ENCODE measurements at regions not wholly inside any gene's neighbourhood (a gene's known extent, or its start where the extent isn't known, plus 50 kb on each side); places are given as distances from the start of the nearest gene placed in this dataset.

DNA sequence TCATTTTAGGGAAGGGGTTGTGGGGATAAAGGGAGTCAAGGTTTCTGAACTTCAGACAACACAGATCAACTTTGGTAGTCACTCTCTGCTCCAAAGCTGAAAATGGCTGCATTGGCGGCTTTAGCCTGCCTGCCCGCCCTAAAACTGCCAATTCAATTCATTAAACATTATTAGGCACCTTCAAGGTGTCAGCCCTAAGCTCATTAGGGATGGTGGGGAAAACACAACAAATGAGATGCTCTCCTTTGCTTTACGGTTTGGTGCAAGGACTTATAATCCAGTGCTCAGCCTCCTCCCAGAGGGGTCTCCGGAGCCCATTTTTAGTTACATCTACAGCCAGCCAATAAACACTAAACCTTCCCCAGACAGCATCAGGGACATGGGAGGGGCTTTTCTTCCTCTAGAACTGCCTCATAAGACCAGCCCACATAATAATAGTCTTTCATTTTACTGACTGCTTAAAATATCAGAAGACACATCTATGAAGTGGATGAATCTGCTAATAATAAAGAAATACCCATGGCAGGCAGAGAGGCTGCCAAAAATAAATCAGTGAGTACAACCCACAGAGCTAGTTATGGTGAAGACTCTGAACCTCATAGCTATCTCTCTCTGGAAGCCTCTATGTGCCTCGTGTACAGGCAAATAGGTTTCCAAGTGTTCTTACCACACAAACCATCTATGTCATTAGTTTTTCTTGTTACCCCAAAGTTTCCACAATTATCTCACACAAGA lies 102.8 kb upstream of the NCAM1 start:
- no peak for DNase-seq (ENCODE audit: low read depth)

DNA sequence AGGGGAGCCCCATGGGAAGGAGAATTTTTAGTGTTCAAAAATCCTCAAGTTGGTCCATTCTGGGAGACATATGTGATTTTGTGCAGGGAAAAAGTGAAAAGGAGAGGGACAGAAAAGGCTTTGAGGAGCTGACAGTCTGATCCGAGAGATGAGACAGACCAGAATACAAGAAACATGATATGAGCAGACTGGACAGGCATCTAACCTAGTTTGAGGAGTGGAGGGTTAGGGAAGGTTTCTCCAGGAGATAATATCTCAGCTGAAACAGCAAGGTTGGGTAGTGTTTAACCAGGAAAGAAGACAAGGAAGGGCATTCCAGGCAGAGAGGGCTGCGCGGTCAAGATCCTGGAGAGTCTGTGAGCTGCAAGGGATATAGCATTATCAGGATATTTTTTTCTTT lies 101.4 kb upstream of the NCAM1 start:
- DNase-seq (ENCODE audit: low read depth) = no peak

- no peak for DNase-seq (ENCODE audit: low read depth)
Observed at GRCh38 chr11:112861356-112861755, 99.9 kb upstream of the NCAM1 start.

DNA sequence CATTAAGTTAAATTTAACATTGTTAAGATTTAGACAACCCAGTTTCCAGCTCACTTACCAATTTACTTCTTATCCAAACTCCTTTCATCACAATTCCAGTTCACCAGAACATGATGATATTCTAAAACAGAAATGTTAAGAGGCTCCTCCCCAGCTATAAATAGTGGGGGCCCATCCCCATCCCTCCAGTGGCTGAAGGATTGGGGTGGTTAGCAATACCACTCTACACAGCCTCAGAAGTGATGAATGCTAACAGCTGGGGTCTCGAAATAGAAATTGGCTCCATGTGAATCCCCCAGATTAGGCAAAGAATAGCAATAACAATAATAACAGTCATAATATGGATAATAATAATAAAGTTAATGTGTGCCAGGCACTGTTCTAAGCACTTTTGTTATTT lies 97.9 kb upstream of the NCAM1 start:
- no peak for DNase-seq (ENCODE audit: low read depth)

- no peak for DNase-seq (ENCODE audit: low read depth)
Observed at GRCh38 chr11:112864672-112865071, 96.5 kb upstream of the NCAM1 start.

DNA sequence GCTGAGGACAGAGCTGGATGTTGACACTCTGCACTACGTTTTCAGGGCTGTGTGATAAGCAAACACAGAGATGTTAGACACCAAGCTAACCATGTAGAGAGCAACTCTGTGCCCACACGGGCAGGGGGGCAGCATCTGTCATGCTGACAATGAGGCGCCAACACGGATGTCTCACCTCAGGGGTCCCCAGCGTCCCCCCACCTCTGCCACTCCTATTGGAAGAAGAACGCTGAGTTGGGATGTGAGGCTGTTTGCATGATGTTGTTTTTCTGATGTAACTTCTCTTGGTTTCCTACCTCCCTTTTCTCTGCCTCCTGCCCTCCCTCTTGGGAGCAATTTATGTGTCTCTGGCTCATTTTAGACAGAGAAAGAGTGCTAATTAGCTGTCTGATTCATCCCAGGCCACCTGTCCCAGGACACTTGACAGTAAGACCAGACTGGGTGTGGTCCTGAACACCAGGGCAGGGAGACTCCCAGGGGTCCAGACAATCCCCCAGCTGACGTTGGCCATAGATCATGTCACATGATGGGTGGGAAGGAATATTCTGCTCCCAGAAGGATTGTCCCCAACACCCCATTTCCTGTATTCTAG lies 89.2 kb upstream of the NCAM1 start:
- no peak for DNase-seq (ENCODE audit: low read depth)

DNA sequence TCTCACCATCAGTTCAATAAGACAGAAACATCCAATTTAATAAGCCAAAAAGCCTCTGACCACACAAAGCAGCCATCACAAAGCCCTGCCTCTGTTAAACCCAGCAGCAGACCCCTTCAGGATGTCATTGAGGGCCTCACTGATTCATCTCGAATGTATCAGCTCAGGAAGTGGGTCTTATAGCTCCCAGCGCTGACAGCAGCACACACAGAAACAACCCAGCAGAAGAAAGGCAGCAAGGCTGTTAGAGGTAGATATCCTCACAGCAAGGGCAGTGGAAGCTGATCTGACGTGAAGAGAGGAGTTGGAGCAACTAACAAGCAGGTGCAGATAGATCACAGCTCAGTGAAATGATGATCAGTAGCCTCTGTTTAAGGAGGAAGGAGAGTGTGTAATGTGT lies 86.2 kb upstream of the NCAM1 start:
- DNase-seq (ENCODE audit: low read depth) = no peak

DNA sequence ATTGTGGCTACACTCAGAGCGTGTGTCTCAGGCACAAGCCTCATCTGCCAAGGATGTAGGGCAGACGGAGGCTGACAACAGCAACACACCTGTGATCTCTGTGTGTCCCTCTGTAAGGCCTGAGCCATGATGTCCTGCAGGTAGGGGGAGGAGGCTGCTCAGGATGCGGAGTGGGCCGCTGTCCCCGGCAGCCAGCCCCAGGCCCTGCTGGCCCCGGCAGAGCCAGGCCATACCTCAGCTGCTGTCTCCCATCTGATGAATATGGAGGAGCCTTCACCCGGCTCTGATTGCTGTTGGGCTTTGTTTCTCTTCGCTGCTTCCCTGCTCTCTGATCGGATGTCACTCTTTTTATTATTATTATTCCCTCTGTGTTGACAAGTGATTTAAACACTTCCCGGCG lies 83.6 kb upstream of the NCAM1 start:
- DNase-seq (ENCODE audit: low read depth) = no peak

GRCh38 chr11:112878033-112878601 lies 83.1 kb upstream of the NCAM1 start:
- DNase-seq (ENCODE audit: low read depth) = no peak

DNA sequence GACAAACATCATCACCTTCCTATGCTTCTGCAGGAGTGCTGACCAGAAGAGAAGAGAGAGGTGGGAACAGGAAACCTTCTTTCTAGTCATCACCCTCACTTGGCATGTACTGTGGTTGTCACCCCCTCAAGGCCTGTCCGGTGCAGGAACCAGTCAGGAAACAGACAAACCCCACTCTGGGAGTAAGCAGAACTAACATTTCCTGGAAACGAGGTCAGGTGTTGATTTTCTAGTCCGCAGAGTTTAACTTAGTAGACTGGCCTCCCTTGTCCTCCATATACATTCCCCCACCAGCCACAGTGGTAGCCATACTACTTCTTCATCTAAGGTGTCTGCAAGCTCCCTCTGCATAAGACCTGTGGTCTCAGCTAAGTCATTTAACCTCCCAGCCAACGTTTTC lies 80.7 kb upstream of the NCAM1 start:
- DNase-seq (ENCODE audit: low read depth) = no peak

GRCh38 chr11:112881461-112881860 lies 79.8 kb upstream of the NCAM1 start:
- no peak for DNase-seq (ENCODE audit: low read depth)

- no peak for DNase-seq (ENCODE audit: low read depth)
Observed at GRCh38 chr11:112882494-112883381, 78.5 kb upstream of the NCAM1 start.

GRCh38 chr11:112884012-112884767 lies 77.0 kb upstream of the NCAM1 start:
- no peak for DNase-seq (ENCODE audit: low read depth)

DNA sequence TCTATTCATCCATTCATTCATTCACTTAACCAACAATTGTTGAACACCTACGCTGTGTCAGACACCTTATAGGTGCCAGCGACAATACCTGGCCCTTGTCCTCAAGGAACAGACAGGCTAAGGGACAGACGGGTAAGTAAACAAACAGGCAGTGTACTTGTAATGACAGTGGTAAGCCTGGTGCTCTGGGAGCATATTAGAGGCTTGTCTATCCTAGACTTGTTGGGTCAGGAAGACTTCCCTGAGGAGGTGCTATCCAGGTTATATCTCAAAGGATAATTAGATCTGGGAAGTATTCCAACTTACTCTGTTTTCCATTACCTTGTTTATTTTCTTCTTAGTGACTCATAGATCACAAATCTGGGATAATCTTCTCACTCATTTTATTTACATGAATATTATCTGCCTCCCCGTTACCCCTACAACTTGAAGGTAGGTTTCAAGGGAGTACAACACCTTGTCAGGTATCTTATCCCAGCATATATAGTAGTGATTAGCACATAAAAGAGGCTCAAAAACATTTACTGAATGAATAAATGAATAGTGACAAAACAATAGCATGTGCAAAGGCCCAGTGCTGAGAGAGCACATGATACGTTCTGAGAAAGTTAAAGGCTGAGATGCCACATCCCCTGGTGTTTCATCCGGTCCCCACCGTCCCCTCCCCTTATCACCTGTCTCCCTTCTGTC lies 75.3 kb upstream of the NCAM1 start:
- no peak for DNase-seq (ENCODE audit: low read depth)

DNA sequence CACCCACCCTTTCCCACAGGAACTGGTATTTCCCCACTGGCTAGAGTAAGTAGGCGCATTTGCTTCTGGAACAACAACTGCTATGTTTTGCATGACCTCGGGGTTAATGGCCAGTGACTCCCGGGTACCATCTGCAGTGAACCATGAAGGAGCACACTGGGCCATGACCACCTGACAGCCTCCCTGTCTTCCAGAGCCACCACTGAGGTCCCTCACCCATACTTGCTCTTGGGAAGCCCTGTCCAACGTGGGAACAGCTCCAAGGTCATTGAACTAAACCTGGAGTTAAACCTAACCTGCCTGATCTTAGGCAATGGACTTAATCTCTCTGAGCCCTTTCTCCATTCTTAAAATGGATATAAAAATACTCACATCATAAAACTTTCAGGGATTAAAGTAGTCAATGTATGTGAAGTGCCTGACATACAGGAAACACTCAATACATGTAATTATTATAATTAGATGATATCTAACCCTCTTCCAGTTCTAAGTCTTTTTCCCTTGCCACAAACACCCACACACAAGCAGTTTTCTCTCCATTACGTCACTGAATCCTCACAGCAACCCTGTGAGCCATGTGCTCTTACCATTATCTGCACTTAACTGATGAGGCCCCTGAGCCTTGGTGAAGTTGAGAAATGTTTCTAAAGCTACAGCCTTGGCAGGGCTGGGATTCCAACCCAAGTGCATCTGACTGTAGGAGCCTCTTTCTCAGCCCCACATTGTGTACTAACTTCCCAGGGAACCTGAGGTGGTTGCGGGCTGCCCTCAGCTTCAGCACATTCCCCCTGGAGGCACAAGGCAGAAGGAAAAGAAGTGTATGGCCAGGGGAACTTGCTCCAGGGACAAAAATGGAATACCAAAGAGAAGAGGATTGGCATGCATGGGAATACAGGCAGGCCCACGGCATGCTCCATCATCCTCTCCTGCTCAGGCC lies 74.5 kb upstream of the NCAM1 start:
- no peak for DNase-seq (ENCODE audit: low read depth)

- DNase-seq (ENCODE audit: low read depth) = no peak
Observed at GRCh38 chr11:112889446-112889845, 71.8 kb upstream of the NCAM1 start.

GRCh38 chr11:112899235-112900006 lies 61.8 kb upstream of the NCAM1 start:
- no peak for DNase-seq (ENCODE audit: low read depth)

- DNase-seq (ENCODE audit: low read depth) = no peak
Observed at GRCh38 chr11:112901924-112902323, 59.3 kb upstream of the NCAM1 start.

- no peak for DNase-seq (ENCODE audit: low read depth)
Observed at GRCh38 chr11:112902361-112903011, 58.7 kb upstream of the NCAM1 start.

Data from stimulated activated CD4-positive, alpha-beta T cell treated with anti-CD3 and anti-CD28 coated beads, Interleukin-2, amount 100 ng/mL, for 4 hours (primary cell).